OCI-LY1 (cell line): ENCODE measurements at regions not wholly inside any gene's neighbourhood (a gene's known extent, or its start where the extent isn't known, plus 50 kb on each side); places are given as distances from the start of the nearest gene placed in this dataset.

Source experiments
- H2AFZ ChIP-seq: fragments of 200-600 bp; sonication (generic), shearing (Covaris generic); 2 replicates; pipeline ENCODE4 v1.6.0; 2014; ENCODE audit warnings: antibody characterized with exemption, mild to moderate bottlenecking, low read length
- H3F3A ChIP-seq: fragments of 200-600 bp; sonication (generic), shearing (Covaris generic); 2 replicates; pipeline ENCODE4 v1.6.0; 2014; ENCODE audit warnings: mild to moderate bottlenecking, antibody characterized with exemption, low read length, moderate library complexity; ENCODE audit not compliant: insufficient read depth
- H3K27ac ChIP-seq: fragments of 200-600 bp; sonication (generic); 2 replicates; pipeline ENCODE4 v1.5.1; 2014; ENCODE audit warnings: low read length, mixed run types, mild to moderate bottlenecking, low read depth; ENCODE audit not compliant: poor library complexity, severe bottlenecking
- H3K27me3 ChIP-seq: fragments of 200-600 bp; sonication (generic); 2 replicates; pipeline ENCODE4 v1.6.0; 2014; ENCODE audit warnings: antibody characterized with exemption, mild to moderate bottlenecking, low read length, moderate library complexity; ENCODE audit not compliant: insufficient read depth
- H3K36me3 ChIP-seq: fragments of 200-600 bp; sonication (generic); 2 replicates; pipeline ENCODE4 v1.6.1; 2014; ENCODE audit warnings: mild to moderate bottlenecking, antibody characterized with exemption, low read length, moderate library complexity, mixed read lengths; ENCODE audit not compliant: insufficient read depth
- H3K4me1 ChIP-seq: fragments of 200-600 bp; sonication (generic); 2 replicates; pipeline ENCODE4 v1.5.1; 2014; ENCODE audit warnings: mild to moderate bottlenecking, low read length, moderate library complexity; ENCODE audit not compliant: insufficient read depth, severe bottlenecking
- H3K4me2 ChIP-seq: fragments of 200-600 bp; sonication (generic), shearing (Covaris generic); 2 replicates; pipeline ENCODE4 v1.6.1; 2014; ENCODE audit warnings: low read length
- H3K4me3 ChIP-seq: fragments of 200-600 bp; sonication (generic); 2 replicates; pipeline ENCODE4 v1.5.1; 2014; ENCODE audit warnings: low read length, low read depth, mild to moderate bottlenecking, mixed read lengths; ENCODE audit not compliant: poor library complexity, severe bottlenecking
- H3K79me2 ChIP-seq: fragments of 200-600 bp; shearing (Covaris generic); 2 replicates; pipeline ENCODE4 v1.6.1; 2016; ENCODE audit warnings: mixed run types, low read length, mixed read lengths; ENCODE audit not compliant: insufficient read depth
- H3K9ac ChIP-seq: fragments of 200-600 bp; sonication (generic), shearing (Covaris generic); 2 replicates; pipeline ENCODE4 v1.6.1; 2014; ENCODE audit warnings: mild to moderate bottlenecking, low read length, mixed read lengths
- H3K9me2 ChIP-seq: fragments of 200-600 bp; sonication (generic), shearing (Covaris generic); 2 replicates; pipeline ENCODE4 v1.6.1; 2014; ENCODE audit warnings: low read depth, mild to moderate bottlenecking, low read length, mixed read lengths
- H3K9me3 ChIP-seq: fragments of 200-600 bp; shearing (Covaris generic); 2 replicates; pipeline ENCODE4 v1.6.1; 2014; ENCODE audit warnings: low read length, mixed read lengths
- H4K20me1 ChIP-seq: fragments of 200-600 bp; sonication (generic), shearing (Covaris generic); 2 replicates; pipeline ENCODE4 v1.6.0; 2016; ENCODE audit warnings: mild to moderate bottlenecking, low read length; ENCODE audit not compliant: insufficient read depth
- EZH2 ChIP-seq: fragments of 200-600 bp; sonication (generic), shearing (Covaris generic); IDR thresholded peaks from 2 replicates; pipeline ENCODE4 v1.8.0; 2017; ENCODE audit warnings: borderline replicate concordance, mixed run types, mild to moderate bottlenecking, antibody characterized with exemption, low read length, moderate library complexity, mixed read lengths
- TF ChIP-seq, protein P1 (sequence below): fragments of 200-600 bp; sonication (generic), shearing (Covaris generic); IDR thresholded peaks from 2 replicates; pipeline ENCODE4 v1.5.1; 2017; ENCODE audit warnings: mild to moderate bottlenecking, antibody characterized with exemption, low read length, moderate library complexity, mixed read lengths

DNA sequence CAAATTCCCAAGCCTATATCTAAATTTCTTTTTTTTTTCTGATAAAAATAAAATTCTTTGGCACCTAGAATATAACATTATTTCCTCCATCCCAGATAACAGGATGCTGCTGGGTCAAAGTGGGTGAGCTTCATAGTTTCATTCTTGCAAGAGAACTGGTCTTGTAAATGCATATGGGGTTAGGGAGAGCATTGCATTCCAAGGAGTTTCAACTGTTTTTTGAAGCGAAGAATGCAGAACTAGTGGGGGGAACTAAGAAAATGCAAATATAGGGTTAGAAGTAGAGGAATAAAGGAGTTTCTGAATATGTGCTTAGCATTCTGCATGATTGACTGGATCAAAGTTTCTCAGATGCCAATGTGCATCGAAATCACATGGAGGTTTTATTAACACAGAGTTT is 347.2 kb upstream of the XYLT1 start:
- Histone ChIP-seq H3K9ac (no peak overlapping the region), H4K20me1 (no peaks in the 10 kb centered on the region), H3K4me1 (no peaks in the 10 kb centered on the region), H3K4me2 (no peak overlapping the region), H3K36me3 (no peaks in the 10 kb centered on the region), H2AFZ (no peak overlapping the region), H3K9me2 (no peaks in the 10 kb centered on the region), H3K4me3 (no peak overlapping the region), H3K9me3 (no peaks in the 10 kb centered on the region), H3K27ac (no peak overlapping the region), H3K79me2 (no peaks in the 10 kb centered on the region), H3K27me3 (no peaks in the 10 kb centered on the region), H3F3A (no peaks in the 10 kb centered on the region)
- no peak for TF ChIP-seq EZH2
- TF ChIP-seq, protein P1, sequence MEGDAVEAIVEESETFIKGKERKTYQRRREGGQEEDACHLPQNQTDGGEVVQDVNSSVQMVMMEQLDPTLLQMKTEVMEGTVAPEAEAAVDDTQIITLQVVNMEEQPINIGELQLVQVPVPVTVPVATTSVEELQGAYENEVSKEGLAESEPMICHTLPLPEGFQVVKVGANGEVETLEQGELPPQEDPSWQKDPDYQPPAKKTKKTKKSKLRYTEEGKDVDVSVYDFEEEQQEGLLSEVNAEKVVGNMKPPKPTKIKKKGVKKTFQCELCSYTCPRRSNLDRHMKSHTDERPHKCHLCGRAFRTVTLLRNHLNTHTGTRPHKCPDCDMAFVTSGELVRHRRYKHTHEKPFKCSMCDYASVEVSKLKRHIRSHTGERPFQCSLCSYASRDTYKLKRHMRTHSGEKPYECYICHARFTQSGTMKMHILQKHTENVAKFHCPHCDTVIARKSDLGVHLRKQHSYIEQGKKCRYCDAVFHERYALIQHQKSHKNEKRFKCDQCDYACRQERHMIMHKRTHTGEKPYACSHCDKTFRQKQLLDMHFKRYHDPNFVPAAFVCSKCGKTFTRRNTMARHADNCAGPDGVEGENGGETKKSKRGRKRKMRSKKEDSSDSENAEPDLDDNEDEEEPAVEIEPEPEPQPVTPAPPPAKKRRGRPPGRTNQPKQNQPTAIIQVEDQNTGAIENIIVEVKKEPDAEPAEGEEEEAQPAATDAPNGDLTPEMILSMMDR: no peak

DNA sequence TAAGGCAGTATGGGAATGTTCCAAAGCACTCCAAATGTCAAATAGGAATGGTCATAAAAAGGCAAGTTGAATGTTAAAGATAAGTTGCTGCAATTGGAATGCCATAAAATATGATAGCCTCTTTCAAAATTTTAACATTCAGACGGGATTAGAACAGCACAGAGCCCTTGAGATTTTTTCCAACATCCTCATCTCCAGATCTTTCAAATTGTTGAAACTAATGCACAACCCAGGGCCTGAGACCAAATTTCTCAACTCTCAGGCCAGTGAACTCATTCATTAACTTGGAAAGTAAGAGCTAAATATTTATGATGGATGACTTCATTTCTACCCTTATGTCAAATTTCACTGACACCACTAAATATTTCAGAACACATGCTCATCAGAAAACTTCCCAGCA is 346.5 kb upstream of the XYLT1 start:
- Histone ChIP-seq H3K4me2 (no peak overlapping the region), H3K4me1 (no peaks in the 10 kb centered on the region), H3F3A (no peaks in the 10 kb centered on the region), H3K27ac (no peak overlapping the region), H3K79me2 (no peaks in the 10 kb centered on the region), H3K9ac (no peak overlapping the region), H3K9me2 (no peaks in the 10 kb centered on the region), H3K4me3 (no peak overlapping the region), H3K36me3 (no peaks in the 10 kb centered on the region), H2AFZ (no peak overlapping the region), H4K20me1 (no peaks in the 10 kb centered on the region), H3K27me3 (no peaks in the 10 kb centered on the region), H3K9me3 (no peaks in the 10 kb centered on the region)
- TF ChIP-seq, protein P1: no peak
- no peak for TF ChIP-seq EZH2

DNA sequence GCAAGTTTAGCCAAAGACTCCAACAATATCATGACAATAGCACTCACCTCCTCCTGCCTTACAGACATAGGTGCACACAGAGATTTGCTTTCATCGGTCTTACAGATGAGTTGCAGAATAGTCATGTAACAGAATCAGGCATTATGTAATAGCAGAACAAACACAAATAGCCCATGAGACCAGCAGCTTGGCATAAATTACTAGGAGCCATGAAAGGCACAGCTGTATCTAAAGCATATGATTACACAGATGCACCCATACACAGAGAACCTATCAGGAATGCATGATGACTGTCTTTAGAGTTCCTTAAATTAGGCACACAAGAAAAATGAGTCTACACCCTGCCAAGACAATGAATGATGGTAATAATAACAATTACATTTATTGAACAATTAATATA is 342.0 kb upstream of the XYLT1 start:
- Histone ChIP-seq H2AFZ (no peak overlapping the region), H3K4me2 (no peak overlapping the region), H3K36me3 (no peaks in the 10 kb centered on the region), H3K9me2 (no peaks in the 10 kb centered on the region), H3F3A (no peaks in the 10 kb centered on the region), H3K27ac (no peak overlapping the region), H3K4me1 (no peaks in the 10 kb centered on the region), H3K27me3 (no peaks in the 10 kb centered on the region), H3K4me3 (no peak overlapping the region), H3K9me3 (no peaks in the 10 kb centered on the region), H4K20me1 (no peaks in the 10 kb centered on the region), H3K79me2 (no peaks in the 10 kb centered on the region), H3K9ac (no peak overlapping the region)
- TF ChIP-seq EZH2: no peak
- TF ChIP-seq, protein P1: no peak
